Colonic mucosa (tissue), 4 donors: ENCODE measurements at regions not wholly inside any gene's neighbourhood (a gene's known extent, or its start where the extent isn't known, plus 50 kb on each side); places are given as distances from the start of the nearest gene placed in this dataset.
"Not testable (repeated sequence)": the region's sequence is repeated elsewhere in the genome, so short reads cannot be mapped to it uniquely, and the experiment has no call there.

Source experiments
- DNase-seq: peaks from one replicate; pipeline ENCODE4 v3.0.0-alpha.2; 2020
- H3K27ac ChIP-seq: fragments of 200-600 bp; one replicate; pipeline ENCODE4 v1.8.0; 2021
- H3K27me3 ChIP-seq: fragments of 200-600 bp; one replicate; pipeline ENCODE4 v1.8.0; 2021
- H3K36me3 ChIP-seq: fragments of 200-600 bp; one replicate; pipeline ENCODE4 v1.8.0; 2021
- H3K4me1 ChIP-seq: fragments of 200-600 bp; one replicate; pipeline ENCODE4 v1.8.0; 2021; ENCODE audit warnings: mild to moderate bottlenecking
- H3K4me3 ChIP-seq: fragments of 200-600 bp; one replicate; pipeline ENCODE4 v1.8.0; 2021
- H3K9ac ChIP-seq, 2 donors: one replicate each; pipeline ENCODE4 v1.7.0; 2013; ENCODE audit warnings: control low read depth in 2 of 2, low read depth in 2 of 2, low read length in 2 of 2
- H3K9me3 ChIP-seq: fragments of 200-600 bp; one replicate; pipeline ENCODE4 v1.8.0; 2021
- CTCF ChIP-seq: fragments of 200-600 bp; IDR thresholded peaks from one replicate; pipeline ENCODE4 v1.8.0; 2022; ENCODE audit warnings: antibody characterized with exemption, mild to moderate bottlenecking
- intact Hi-C: fragments of 100-400 bp; cut with DNase I; formaldehyde crosslinking; loops from one replicate; pipeline ENCODE4 v1.14.1; 2022
- donor health status: healthy.
- donor health status: DM: no; HTN: no; CAD: no.
- donor health status: DM: no; HTN: no; CAD: no.

- H3K36me3 ChIP-seq = no peaks in the 10 kb centered on the region
- DNase-seq = no peak
- H3K4me3 ChIP-seq = no peak overlapping the region
- no peak for TF ChIP-seq CTCF
- no peaks in the 10 kb centered on the region for H3K9me3 ChIP-seq
- H3K27me3 ChIP-seq = no peaks in the 10 kb centered on the region
- no peak overlapping the region for H3K9ac ChIP-seq
- H3K4me1 ChIP-seq = no peaks in the 10 kb centered on the region
- intact Hi-C loops = no loop called here
- no peak overlapping the region for H3K27ac ChIP-seq
Measured at GRCh38 chr4:60724623-60725022, 475.5 kb upstream of the ADGRL3 start.

- H3K9me3 ChIP-seq = no peaks in the 10 kb centered on the region
- no peak for DNase-seq
- intact Hi-C loops = no loop called here
- no peak overlapping the region for H3K4me3 ChIP-seq
- H3K36me3 ChIP-seq = no peaks in the 10 kb centered on the region
- H3K27ac ChIP-seq = no peak overlapping the region
- no peak for TF ChIP-seq CTCF
- H3K4me1 ChIP-seq = no peaks in the 10 kb centered on the region
- no peak overlapping the region for H3K9ac ChIP-seq
- H3K27me3 ChIP-seq = no peaks in the 10 kb centered on the region
Measured at GRCh38 chr4:60726779-60727178, 473.3 kb upstream of the ADGRL3 start.

- Histone ChIP-seq H3K4me3 (no peak overlapping the region), H3K36me3 (no peaks in the 10 kb centered on the region), H3K9ac (no peak overlapping the region), H3K27me3 (no peaks in the 10 kb centered on the region), H3K9me3 (no peaks in the 10 kb centered on the region), H3K4me1 (no peaks in the 10 kb centered on the region), H3K27ac (no peak overlapping the region)
- intact Hi-C loops = no loop called here
- no peak for TF ChIP-seq CTCF
- no peak for DNase-seq
Measured at GRCh38 chr4:60729194-60729593, 470.9 kb upstream of the ADGRL3 start.

GRCh38 chr4:60729764-60730163 is 470.4 kb upstream of the ADGRL3 start:
- H3K4me3 ChIP-seq, H3K27ac ChIP-seq, H3K9ac ChIP-seq, DNase-seq, H3K27me3 ChIP-seq, H3K36me3 ChIP-seq, H3K4me1 ChIP-seq, H3K9me3 ChIP-seq, intact Hi-C loops: not testable (repeated sequence)

GRCh38 chr4:60737858-60738257 is 462.3 kb upstream of the ADGRL3 start:
- Histone ChIP-seq H3K9me3 (no peaks in the 10 kb centered on the region), H3K4me3 (no peak overlapping the region), H3K27me3 (no peaks in the 10 kb centered on the region), H3K4me1 (no peaks in the 10 kb centered on the region), H3K9ac (no peak overlapping the region), H3K27ac (no peak overlapping the region), H3K36me3 (no peaks in the 10 kb centered on the region)
- TF ChIP-seq CTCF = no peak
- intact Hi-C loops = no loop called here
- DNase-seq = no peak

- TF ChIP-seq CTCF = no peak
- Histone ChIP-seq H3K27me3 (no peaks in the 10 kb centered on the region), H3K9me3 (no peaks in the 10 kb centered on the region), H3K4me3 (no peak overlapping the region), H3K4me1 (no peaks in the 10 kb centered on the region), H3K27ac (no peak overlapping the region), H3K36me3 (no peaks in the 10 kb centered on the region), H3K9ac (no peak overlapping the region)
- DNase-seq = no peak
- intact Hi-C loops = no loop called here
Measured at GRCh38 chr4:60743654-60744053, 456.5 kb upstream of the ADGRL3 start.
